OCI-LY7 (cell line): ENCODE measurements at regions not wholly inside any gene's neighbourhood (a gene's known extent, or its start where the extent isn't known, plus 50 kb on each side); places are given as distances from the start of the nearest gene placed in this dataset.

Experiments used
- EZH2phosphoT487 ChIP-seq: fragments of 200-600 bp; sonication (generic); IDR thresholded peaks from 2 replicates; pipeline ENCODE4 v1.6.1; 2018; ENCODE audit warnings: low read depth, borderline replicate concordance, mild to moderate bottlenecking, mixed run types, antibody characterized with exemption, low read length, moderate library complexity, mixed read lengths
- TF ChIP-seq, protein P1 (sequence below): fragments of 200-600 bp; sonication (generic); conservative IDR thresholded peaks from 2 replicates; pipeline ENCODE4 v1.5.1; 2014; ENCODE audit warnings: mild to moderate bottlenecking, antibody characterized with exemption, low read length, moderate library complexity, mixed read lengths

GRCh38 chr5:169448826-169449225 is 134.7 kb upstream of the SPDL1 start:
- TF ChIP-seq, protein P1, sequence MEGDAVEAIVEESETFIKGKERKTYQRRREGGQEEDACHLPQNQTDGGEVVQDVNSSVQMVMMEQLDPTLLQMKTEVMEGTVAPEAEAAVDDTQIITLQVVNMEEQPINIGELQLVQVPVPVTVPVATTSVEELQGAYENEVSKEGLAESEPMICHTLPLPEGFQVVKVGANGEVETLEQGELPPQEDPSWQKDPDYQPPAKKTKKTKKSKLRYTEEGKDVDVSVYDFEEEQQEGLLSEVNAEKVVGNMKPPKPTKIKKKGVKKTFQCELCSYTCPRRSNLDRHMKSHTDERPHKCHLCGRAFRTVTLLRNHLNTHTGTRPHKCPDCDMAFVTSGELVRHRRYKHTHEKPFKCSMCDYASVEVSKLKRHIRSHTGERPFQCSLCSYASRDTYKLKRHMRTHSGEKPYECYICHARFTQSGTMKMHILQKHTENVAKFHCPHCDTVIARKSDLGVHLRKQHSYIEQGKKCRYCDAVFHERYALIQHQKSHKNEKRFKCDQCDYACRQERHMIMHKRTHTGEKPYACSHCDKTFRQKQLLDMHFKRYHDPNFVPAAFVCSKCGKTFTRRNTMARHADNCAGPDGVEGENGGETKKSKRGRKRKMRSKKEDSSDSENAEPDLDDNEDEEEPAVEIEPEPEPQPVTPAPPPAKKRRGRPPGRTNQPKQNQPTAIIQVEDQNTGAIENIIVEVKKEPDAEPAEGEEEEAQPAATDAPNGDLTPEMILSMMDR, result no peak
- no peak for TF ChIP-seq EZH2phosphoT487
